Fibroblast of the aortic adventitia (primary cell): ENCODE measurements at regions not wholly inside any gene's neighbourhood (a gene's known extent, or its start where the extent isn't known, plus 50 kb on each side); places are given as distances from the start of the nearest gene placed in this dataset.

Experiments
- DNase-seq: peaks from one replicate; pipeline ENCODE4 v3.0.0-alpha.2; 2010; ENCODE audit warnings: low read depth
- H3K4me3 ChIP-seq: 2 replicates; pipeline ENCODE4 v1.5.1; 2011; ENCODE audit warnings: low read depth, mild to moderate bottlenecking, control low read depth, low read length, moderate library complexity
- TF ChIP-seq, protein P1 (sequence below): IDR thresholded peaks from 2 replicates; pipeline ENCODE4 v1.5.1; 2011; ENCODE audit warnings: mild to moderate bottlenecking, low read length, control low read depth, inconsistent platforms; ENCODE audit not compliant: insufficient read depth

GRCh38 chr7:113483657-113484056 is 365.3 kb upstream of the SMIM30 start:
- TF ChIP-seq, protein P1, sequence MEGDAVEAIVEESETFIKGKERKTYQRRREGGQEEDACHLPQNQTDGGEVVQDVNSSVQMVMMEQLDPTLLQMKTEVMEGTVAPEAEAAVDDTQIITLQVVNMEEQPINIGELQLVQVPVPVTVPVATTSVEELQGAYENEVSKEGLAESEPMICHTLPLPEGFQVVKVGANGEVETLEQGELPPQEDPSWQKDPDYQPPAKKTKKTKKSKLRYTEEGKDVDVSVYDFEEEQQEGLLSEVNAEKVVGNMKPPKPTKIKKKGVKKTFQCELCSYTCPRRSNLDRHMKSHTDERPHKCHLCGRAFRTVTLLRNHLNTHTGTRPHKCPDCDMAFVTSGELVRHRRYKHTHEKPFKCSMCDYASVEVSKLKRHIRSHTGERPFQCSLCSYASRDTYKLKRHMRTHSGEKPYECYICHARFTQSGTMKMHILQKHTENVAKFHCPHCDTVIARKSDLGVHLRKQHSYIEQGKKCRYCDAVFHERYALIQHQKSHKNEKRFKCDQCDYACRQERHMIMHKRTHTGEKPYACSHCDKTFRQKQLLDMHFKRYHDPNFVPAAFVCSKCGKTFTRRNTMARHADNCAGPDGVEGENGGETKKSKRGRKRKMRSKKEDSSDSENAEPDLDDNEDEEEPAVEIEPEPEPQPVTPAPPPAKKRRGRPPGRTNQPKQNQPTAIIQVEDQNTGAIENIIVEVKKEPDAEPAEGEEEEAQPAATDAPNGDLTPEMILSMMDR = no peak
- DNase-seq = no peak
- no peak overlapping the region for H3K4me3 ChIP-seq

DNA sequence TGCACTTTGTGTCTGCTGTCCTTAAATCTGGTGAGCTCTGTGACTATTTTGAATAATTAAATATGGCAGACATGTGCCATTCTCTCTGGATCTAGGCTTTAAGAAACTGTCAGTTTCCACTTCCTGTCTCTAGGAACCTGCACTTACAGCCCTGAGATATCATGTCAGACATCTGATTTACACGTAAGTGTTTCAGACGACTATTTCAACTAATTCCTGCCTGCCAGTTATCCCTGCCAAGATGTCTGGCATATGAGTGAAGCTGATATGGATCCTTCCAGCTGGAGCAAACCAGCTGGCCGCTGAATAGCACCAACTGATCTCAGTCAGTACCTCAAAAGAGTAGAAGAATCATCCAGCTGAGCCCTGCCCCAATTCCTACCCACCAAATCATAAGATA is 362.2 kb upstream of the SMIM30 start:
- DNase-seq = no peak
- TF ChIP-seq, protein P1 = no peak
- no peak overlapping the region for H3K4me3 ChIP-seq

- DNase-seq = no peak
- TF ChIP-seq, protein P1 = no peak
- H3K4me3 ChIP-seq = no peak overlapping the region
Measured at GRCh38 chr7:113464096-113464855, 345.9 kb upstream of the SMIM30 start.

- TF ChIP-seq, protein P1 = no peak
- no peak for DNase-seq
- no peak overlapping the region for H3K4me3 ChIP-seq
Measured at GRCh38 chr7:113460067-113460466, 341.7 kb upstream of the SMIM30 start.

DNA sequence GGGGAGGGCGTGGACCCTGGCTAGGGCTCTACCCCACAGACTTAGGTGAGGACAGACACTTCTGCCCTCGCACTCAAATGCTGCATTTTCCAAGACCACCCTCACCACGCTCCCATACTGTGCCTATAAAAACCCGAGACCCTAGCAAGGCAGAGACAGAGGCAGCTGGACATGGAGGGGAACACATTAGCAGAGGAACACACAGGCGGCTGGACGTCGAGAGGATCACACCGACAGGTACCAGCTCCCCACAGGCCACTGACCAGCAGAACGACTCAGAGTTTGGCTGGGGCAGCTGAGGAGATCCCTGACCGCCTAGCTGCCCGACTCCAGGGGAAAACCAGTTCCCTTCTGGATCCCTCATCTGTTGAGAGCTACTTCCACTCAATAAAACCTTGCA is 338.2 kb upstream of the SMIM30 start:
- TF ChIP-seq, protein P1 = no peak
- DNase-seq = no peak
- no peak overlapping the region for H3K4me3 ChIP-seq

- H3K4me3 ChIP-seq = no peak overlapping the region
- TF ChIP-seq, protein P1 = no peak
- no peak for DNase-seq
Measured at GRCh38 chr7:113454597-113455169, 336.3 kb upstream of the SMIM30 start.
